CD14-positive monocyte (primary cell): ENCODE measurements at regions not wholly inside any gene's neighbourhood (a gene's known extent, or its start where the extent isn't known, plus 50 kb on each side); places are given as distances from the start of the nearest gene placed in this dataset.

Experiments
- DNase-seq, 3 donors: peaks; one replicate each; pipeline ENCODE4 v3.0.0-alpha.2; 2011 to 2022
- H2AFZ ChIP-seq: 2 replicates; pipeline ENCODE4 v1.6.0; 2012; ENCODE audit warnings: mild to moderate bottlenecking, low read depth, low read length, inconsistent platforms; ENCODE audit not compliant: insufficient read depth, poor library complexity, severe bottlenecking
- H3K27ac ChIP-seq, 2 donors: 1 replicate in 1 of 2; 2 replicates in 1 of 2; pipeline ENCODE4 v1.5.1; 2012 to 2013; ENCODE audit warnings: low read length in 2 of 2, control low read depth in 1 of 2, inconsistent platforms in 1 of 2, low read depth in 1 of 2, mild to moderate bottlenecking in 1 of 2
- H3K27me3 ChIP-seq, 2 donors: one replicate each; pipeline versions ENCODE4 v1.6.0 to v1.6.1; 2011 to 2013; ENCODE audit warnings: low read length in 2 of 2; ENCODE audit not compliant: control insufficient read depth in 2 of 2, insufficient read depth in 2 of 2
- H3K36me3 ChIP-seq, 2 donors: replicated peaks in 1 of 2; 1 replicate in 1 of 2; 2 replicates in 1 of 2; pipeline versions ENCODE4 v1.5.1 to v1.6.1; 2012 to 2013; ENCODE audit warnings: low read length in 2 of 2, control low read depth in 1 of 2, inconsistent platforms in 1 of 2, mild to moderate bottlenecking in 1 of 2; ENCODE audit not compliant: insufficient read depth in 2 of 2, control insufficient read depth in 1 of 2
- H3K4me1 ChIP-seq, 2 donors: 1 replicate in 1 of 2; 2 replicates in 1 of 2; pipeline versions ENCODE4 v1.5.1 to v1.6.1; 2012 to 2013; ENCODE audit warnings: low read length in 2 of 2, control low read depth in 1 of 2, inconsistent platforms in 1 of 2, mild to moderate bottlenecking in 1 of 2, moderate library complexity in 1 of 2; ENCODE audit not compliant: insufficient read depth in 2 of 2, control insufficient read depth in 1 of 2
- H3K4me2 ChIP-seq: replicated peaks from 2 replicates; pipeline ENCODE3; 2012; ENCODE audit warnings: low read length, moderate library complexity, mild to moderate bottlenecking; ENCODE audit not compliant: poor library complexity, severe bottlenecking; ENCODE audit errors: extremely low read depth
- H3K4me3 ChIP-seq, 3 experiments: fragments of 200-600 bp in 1 of 3; sonication (generic) in 1 of 3; replicated peaks in 1 of 3; 1 replicate in 2 of 3; 2 replicates in 1 of 3; pipeline ENCODE4 v1.5.1; 2011 to 2013; ENCODE audit warnings: low read length in 3 of 3, mild to moderate bottlenecking in 3 of 3, control low read depth in 2 of 3, low read depth in 2 of 3, inconsistent platforms in 1 of 3, moderate library complexity in 1 of 3
- H3K79me2 ChIP-seq: 2 replicates; pipeline ENCODE4 v1.6.0; 2012; ENCODE audit warnings: mild to moderate bottlenecking, control low read depth, inconsistent platforms, low read length, moderate library complexity; ENCODE audit not compliant: insufficient read depth
- H3K9ac ChIP-seq: 2 replicates; pipeline ENCODE4 v1.6.0; 2017; ENCODE audit warnings: low read length, mild to moderate bottlenecking; ENCODE audit not compliant: insufficient read depth, poor library complexity, severe bottlenecking
- H3K9me3 ChIP-seq, 2 donors: replicated peaks in 1 of 2; 1 replicate in 1 of 2; 2 replicates in 1 of 2; pipeline versions ENCODE4 v1.5.1 to v1.6.1; 2012 to 2013; ENCODE audit warnings: low read length in 2 of 2, control low read depth in 1 of 2; ENCODE audit not compliant: control insufficient read depth in 1 of 2, insufficient read depth in 1 of 2
- H4K20me1 ChIP-seq: 2 replicates; pipeline ENCODE4 v1.6.0; 2012; ENCODE audit warnings: mild to moderate bottlenecking, low read length, control low read depth, moderate library complexity; ENCODE audit not compliant: insufficient read depth
- H3K27ac Mint-ChIP-seq, 7 donors: one replicate each; pipeline ENCODE4 v1.8.0; 2020; ENCODE audit warnings: mild to moderate bottlenecking in 7 of 7, mixed read lengths in 7 of 7, moderate library complexity in 6 of 7, inconsistent platforms in 2 of 7
- H3K27me3 Mint-ChIP-seq, 3 donors: one replicate each; pipeline ENCODE4 v1.8.0; 2021 to 2022; ENCODE audit warnings: low read depth in 3 of 3, mild to moderate bottlenecking in 3 of 3, mixed read lengths in 3 of 3, moderate library complexity in 3 of 3, inconsistent platforms in 1 of 3
- H3K36me3 Mint-ChIP-seq, 2 donors: one replicate each; pipeline ENCODE4 v1.8.0; 2020; ENCODE audit warnings: mixed read lengths in 2 of 2, inconsistent platforms in 1 of 2, mild to moderate bottlenecking in 1 of 2
- H3K4me1 Mint-ChIP-seq: one replicate; pipeline ENCODE4 v1.8.0; 2020; ENCODE audit warnings: mild to moderate bottlenecking, mixed read lengths
- H3K4me3 Mint-ChIP-seq, 2 donors: one replicate each; pipeline ENCODE4 v1.8.0; 2020; ENCODE audit warnings: mild to moderate bottlenecking in 2 of 2, mixed read lengths in 2 of 2, moderate library complexity in 1 of 2
- H3K9me3 Mint-ChIP-seq, 7 donors: one replicate each; pipeline ENCODE4 v1.8.0; 2020 to 2022; ENCODE audit warnings: mixed read lengths in 7 of 7, mild to moderate bottlenecking in 6 of 7, moderate library complexity in 6 of 7, inconsistent platforms in 2 of 7
- CTCF ChIP-seq: fragments of 200-600 bp; IDR thresholded peaks from one replicate; pipeline ENCODE4 v1.8.0; 2022; ENCODE audit warnings: antibody characterized with exemption, mild to moderate bottlenecking
- WGBS: methylation state at CpG from one replicate; pipeline ENCODE4 v1.1.5; 2013; ENCODE audit warnings: missing lambda C conversion rate; ENCODE audit not compliant: insufficient coverage; 5-methylcytosine and 5-hydroxymethylcytosine counted together
- intact Hi-C, 2 donors: fragments of 100-400 bp; cut with micrococcal nuclease; formaldehyde crosslinking; loops; one replicate each; pipeline versions ENCODE4 v1.15.0 to v1.15.1; 2023

DNA sequence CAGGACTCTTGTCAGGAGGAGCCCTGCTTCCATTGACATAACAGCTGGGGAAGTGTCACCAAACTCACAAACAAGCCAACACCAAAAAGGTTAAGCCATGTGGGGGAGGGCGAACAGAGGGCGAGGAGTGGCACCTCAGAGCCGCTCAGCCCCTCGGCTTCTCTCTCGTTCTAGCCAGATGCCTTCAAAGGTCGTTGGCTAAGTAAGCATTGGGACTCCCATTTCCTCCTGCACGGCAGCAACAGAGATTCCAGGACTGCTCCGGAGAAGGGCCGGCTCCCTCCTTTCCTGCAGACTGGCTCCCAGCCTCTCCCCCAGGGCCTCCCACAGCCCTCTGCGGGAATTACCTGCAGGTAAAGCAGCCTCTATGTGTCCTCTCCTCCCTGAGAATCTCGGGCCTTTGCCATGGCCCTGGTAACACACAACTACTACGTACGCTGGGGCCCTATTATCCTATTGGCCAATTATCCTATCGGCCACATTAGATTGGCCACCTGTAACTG, 52.1 kb upstream of the RNU6ATAC start:
- no peaks in the 10 kb centered on the region for H3K27me3 ChIP-seq
- 97% methylated on average over 13 of the region's 14 CpGs for WGBS

DNA sequence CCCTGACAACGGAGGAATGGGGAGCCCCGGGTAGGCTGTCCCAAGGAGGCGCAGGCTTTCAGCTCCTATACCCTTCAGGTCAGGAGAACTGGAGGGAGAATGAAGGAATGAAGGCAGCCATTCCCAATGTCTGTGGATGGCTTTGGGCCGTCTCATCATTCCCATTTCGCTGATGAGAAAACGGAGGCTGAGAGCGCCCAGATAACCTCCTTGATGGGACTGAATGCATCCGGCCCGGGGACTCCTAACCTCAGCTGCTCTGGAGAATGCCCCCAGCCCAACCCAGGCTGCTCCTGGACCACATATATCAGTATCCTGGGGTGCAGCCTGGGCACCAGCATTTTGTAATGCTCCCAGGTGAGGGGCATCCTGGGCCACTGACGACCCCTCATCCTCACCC, 52.6 kb upstream of the RNU6ATAC start:
- H3K4me3 ChIP-seq = no peak overlapping the region
- no peaks in the 10 kb centered on the region for H3K27me3 ChIP-seq
- intact Hi-C loops = no loop called here
- peaks cover 9 to 11% of the 10 kb centered on the region in 2 donors for H3K4me1 ChIP-seq
- Mint-ChIP-seq H3K36me3 (peaks cover 0 to 4% of the 10 kb centered on the region in 2 donors), H3K27ac (no peak overlapping the region), H3K4me1 (peaks cover 8% of the 10 kb centered on the region), H3K27me3 (peaks cover 4 to 5% (median 4%) of the 10 kb centered on the region in 3 donors), H3K4me3 (no peak overlapping the region), H3K9me3 (peaks cover 4 to 12% (median 9%) of the 10 kb centered on the region in 7 donors)
- H3K9me3 ChIP-seq = peaks cover 5 to 12% of the 10 kb centered on the region in 2 donors
- no peak for DNase-seq
- no peak for TF ChIP-seq CTCF
- no peak overlapping the region for H3K4me2 ChIP-seq
- WGBS = 95% methylated on average over 7 of the region's 10 CpGs
- no peak overlapping the region for H3K9ac ChIP-seq
- no peaks in the 10 kb centered on the region for H4K20me1 ChIP-seq
- no peaks in the 10 kb centered on the region for H3K79me2 ChIP-seq
- H3K36me3 ChIP-seq = no peaks in the 10 kb centered on the region
- H3K27ac ChIP-seq = no peak overlapping the region
- no peak overlapping the region for H2AFZ ChIP-seq

More for the DNA sequence above, 52.1 kb upstream of the RNU6ATAC start:
- Histone ChIP-seq H3K9ac (no peak overlapping the region), H3K4me1 (peaks cover 9 to 11% of the 10 kb centered on the region in 2 donors), H3K4me3 (no peak overlapping the region), H2AFZ (no peak overlapping the region), H3K9me3 (peaks cover 5 to 12% of the 10 kb centered on the region in 2 donors), H4K20me1 (no peaks in the 10 kb centered on the region), H3K79me2 (no peaks in the 10 kb centered on the region), H3K36me3 (no peaks in the 10 kb centered on the region), H3K27ac (no peak overlapping the region), H3K4me2 (no peak overlapping the region)
- Mint-ChIP-seq H3K27ac (no peak overlapping the region), H3K27me3 (peaks cover 4 to 5% (median 4%) of the 10 kb centered on the region in 3 donors), H3K36me3 (peaks cover 0 to 4% of the 10 kb centered on the region in 2 donors), H3K4me1 (peaks cover 8% of the 10 kb centered on the region), H3K4me3 (no peak overlapping the region), H3K9me3 (peaks cover 4 to 12% (median 9%) of the 10 kb centered on the region in 7 donors)
- intact Hi-C loops = no loop called here
- no peak for TF ChIP-seq CTCF
- no peak for DNase-seq
